HG02763 (cell line): ENCODE measurements at regions not wholly inside any gene's neighbourhood (a gene's known extent, or its start where the extent isn't known, plus 50 kb on each side); places are given as distances from the start of the nearest gene placed in this dataset.

Experiments used
- ATAC-seq: cut with Tn5 transposase; IDR thresholded peaks from one replicate; pipeline ENCODE4 v1.9.1; 2021; ENCODE audit warnings: mild to moderate bottlenecking, moderate library complexity; ENCODE audit not compliant: unreplicated experiment

GRCh38 chr1:4344065-4344732 lies 310.2 kb upstream of the AJAP1 start:
- ATAC-seq, result no peak

- ATAC-seq, result no peak
Observed at GRCh38 chr1:4345094-4345493, 309.3 kb upstream of the AJAP1 start.

GRCh38 chr1:4346131-4346530 lies 308.3 kb upstream of the AJAP1 start:
- no peak for ATAC-seq

GRCh38 chr1:4351453-4351852 lies 303.0 kb upstream of the AJAP1 start:
- ATAC-seq, result no peak

GRCh38 chr1:4353090-4353856 lies 301.1 kb upstream of the AJAP1 start:
- no peak for ATAC-seq

- no peak for ATAC-seq
Observed at GRCh38 chr1:4355839-4356238, 298.6 kb upstream of the AJAP1 start.

GRCh38 chr1:4362314-4363044 lies 291.9 kb upstream of the AJAP1 start:
- ATAC-seq, result no peak

- ATAC-seq, result no peak
Observed at GRCh38 chr1:4366091-4366490, 288.3 kb upstream of the AJAP1 start.

- ATAC-seq, result no peak
Observed at GRCh38 chr1:4367230-4367777, 287.1 kb upstream of the AJAP1 start.

- ATAC-seq, result no peak
Observed at GRCh38 chr1:4369335-4369734, 285.1 kb upstream of the AJAP1 start.

- no peak for ATAC-seq
Observed at GRCh38 chr1:4371849-4372248, 282.6 kb upstream of the AJAP1 start.

GRCh38 chr1:4375812-4376211 lies 278.6 kb upstream of the AJAP1 start:
- ATAC-seq, result no peak

GRCh38 chr1:4379451-4380175 lies 274.8 kb upstream of the AJAP1 start:
- ATAC-seq, result no peak

GRCh38 chr1:4380564-4381168 lies 273.7 kb upstream of the AJAP1 start:
- ATAC-seq, result no peak

GRCh38 chr1:4393191-4393590 lies 261.2 kb upstream of the AJAP1 start:
- no peak for ATAC-seq

GRCh38 chr1:4394366-4394765 lies 260.0 kb upstream of the AJAP1 start:
- ATAC-seq, result no peak

GRCh38 chr1:4395158-4395557 lies 259.3 kb upstream of the AJAP1 start:
- no peak for ATAC-seq

- ATAC-seq, result no peak
Observed at GRCh38 chr1:4395676-4396075, 258.7 kb upstream of the AJAP1 start.

GRCh38 chr1:4396551-4396950 lies 257.9 kb upstream of the AJAP1 start:
- ATAC-seq, result no peak

- no peak for ATAC-seq
Observed at GRCh38 chr1:4397196-4397595, 257.2 kb upstream of the AJAP1 start.

GRCh38 chr1:4402032-4402431 lies 252.4 kb upstream of the AJAP1 start:
- ATAC-seq, result no peak
